Lung microvascular endothelial cell (primary cell): ENCODE measurements at regions not wholly inside any gene's neighbourhood (a gene's known extent, or its start where the extent isn't known, plus 50 kb on each side); places are given as distances from the start of the nearest gene placed in this dataset.

Experiments
- DNase-seq, 2 donors: peaks; one replicate each; pipeline versions ENCODE4 v3.0.0 to v3.0.0-alpha.2; 2010; ENCODE audit warnings: low read depth in 2 of 2

- no peak for DNase-seq
Measured at GRCh38 chr4:182102576-182102975, 140.6 kb upstream of the TENM3 start.

- no peak for DNase-seq
Measured at GRCh38 chr4:182103614-182104319, 139.4 kb upstream of the TENM3 start.

- no peak for DNase-seq
Measured at GRCh38 chr4:182105416-182105815, 137.8 kb upstream of the TENM3 start.

GRCh38 chr4:182107931-182108330 is 135.3 kb upstream of the TENM3 start:
- DNase-seq: no peak

- no peak for DNase-seq
Measured at GRCh38 chr4:182111586-182111985, 131.6 kb upstream of the TENM3 start.

- DNase-seq: no peak
Measured at GRCh38 chr4:182113779-182114178, 129.4 kb upstream of the TENM3 start.

GRCh38 chr4:182124359-182124758 is 118.8 kb upstream of the TENM3 start:
- DNase-seq: no peak

- no peak for DNase-seq
Measured at GRCh38 chr4:182126096-182126495, 117.1 kb upstream of the TENM3 start.

- DNase-seq: no peak
Measured at GRCh38 chr4:182126603-182127002, 116.6 kb upstream of the TENM3 start.

- DNase-seq: no peak
Measured at GRCh38 chr4:182133033-182133432, 110.2 kb upstream of the TENM3 start.

GRCh38 chr4:182134261-182134660 is 108.9 kb upstream of the TENM3 start:
- DNase-seq: no peak

GRCh38 chr4:182136201-182136600 is 107.0 kb upstream of the TENM3 start:
- no peak for DNase-seq

- DNase-seq: no peak
Measured at GRCh38 chr4:182137343-182137742, 105.9 kb upstream of the TENM3 start.

GRCh38 chr4:182139491-182139890 is 103.7 kb upstream of the TENM3 start:
- no peak for DNase-seq

- no peak for DNase-seq
Measured at GRCh38 chr4:182140547-182140946, 102.7 kb upstream of the TENM3 start.

GRCh38 chr4:182141061-182141460 is 102.1 kb upstream of the TENM3 start:
- no peak for DNase-seq

- no peak for DNase-seq
Measured at GRCh38 chr4:182142176-182143085, 100.8 kb upstream of the TENM3 start.

- DNase-seq: no peak
Measured at GRCh38 chr4:182143086-182143821, 99.9 kb upstream of the TENM3 start.

- DNase-seq: peak in 1 of 2 donors; percentile 20
Measured at GRCh38 chr4:182143822-182144625, 99.2 kb upstream of the TENM3 start.

GRCh38 chr4:182144626-182145333 is 98.4 kb upstream of the TENM3 start:
- DNase-seq: peak in 1 of 2 donors; percentile 11
